GM19328 (cell line): ENCODE measurements at regions not wholly inside any gene's neighbourhood (a gene's known extent, or its start where the extent isn't known, plus 50 kb on each side); places are given as distances from the start of the nearest gene placed in this dataset.

Experiments used
- ATAC-seq: cut with Tn5 transposase; IDR thresholded peaks from one replicate; pipeline ENCODE4 v1.9.1; 2021; ENCODE audit warnings: mild to moderate bottlenecking, moderate library complexity; ENCODE audit not compliant: unreplicated experiment

DNA sequence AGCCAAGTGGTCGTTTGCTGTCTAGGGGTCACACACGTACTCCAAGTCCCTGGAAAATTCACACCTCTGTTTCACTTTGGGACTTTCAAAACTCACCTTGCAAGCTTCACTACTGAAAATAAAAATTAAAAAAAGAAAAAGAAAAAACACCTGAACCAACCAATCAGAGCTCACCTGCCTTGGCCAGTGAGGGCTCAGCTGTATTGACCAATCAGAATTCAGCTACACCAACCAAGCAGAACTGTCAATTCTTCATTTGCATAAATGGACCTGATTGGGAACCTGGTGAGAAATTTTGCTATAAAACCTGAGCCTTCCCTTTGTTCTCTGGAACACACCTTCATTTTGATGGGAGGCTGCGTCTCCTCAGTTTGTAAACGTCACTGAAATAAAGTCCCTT is 176.4 kb downstream of the TTC32 start:
- ATAC-seq = no peak

DNA sequence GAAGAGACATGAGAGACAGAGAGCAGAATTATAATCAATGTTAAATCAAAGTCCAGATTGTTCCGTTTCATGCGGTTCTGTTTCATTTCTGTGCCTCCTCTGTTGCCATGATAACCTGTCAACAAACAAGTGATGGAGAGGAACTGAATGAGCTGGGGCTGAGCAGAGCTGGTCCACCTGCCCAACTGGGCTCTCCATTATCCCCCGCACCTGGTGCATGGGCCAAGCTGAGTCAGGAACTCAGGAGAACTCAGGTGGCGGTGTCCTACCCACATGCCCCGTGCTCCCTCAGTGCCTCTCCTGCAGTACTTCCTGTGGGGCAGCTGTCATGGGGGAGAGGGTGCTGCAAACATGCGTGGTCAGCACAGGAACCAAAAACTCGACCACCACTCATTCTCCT is 178.8 kb downstream of the TTC32 start:
- ATAC-seq = no peak

DNA sequence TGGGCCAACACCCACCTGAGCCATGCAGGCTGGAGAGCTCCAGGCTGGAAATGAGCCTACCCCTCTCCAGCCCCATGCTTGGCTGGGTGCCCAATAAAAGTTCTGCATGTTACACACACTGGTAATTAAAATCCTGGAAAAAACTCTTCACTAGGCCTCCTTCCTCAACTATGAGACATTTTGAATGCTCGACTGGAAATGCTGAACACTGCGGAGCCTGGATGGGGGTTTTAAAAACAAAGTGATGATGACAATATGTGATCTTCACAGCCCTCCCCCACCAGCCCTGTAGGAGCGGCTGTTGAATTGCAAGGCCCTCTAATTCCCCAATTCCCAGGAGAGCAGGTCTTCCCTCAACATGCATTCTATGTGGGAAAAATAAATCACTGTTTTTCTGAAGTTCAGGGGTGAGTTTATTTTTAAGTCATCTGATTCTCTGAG is 179.2 kb downstream of the TTC32 start:
- no peak for ATAC-seq

- no peak for ATAC-seq
Observed at GRCh38 chr2:19720306-19720705, 181.5 kb downstream of the TTC32 start.

- ATAC-seq = no peak
Observed at GRCh38 chr2:19719540-19719939, 182.2 kb downstream of the TTC32 start.

DNA sequence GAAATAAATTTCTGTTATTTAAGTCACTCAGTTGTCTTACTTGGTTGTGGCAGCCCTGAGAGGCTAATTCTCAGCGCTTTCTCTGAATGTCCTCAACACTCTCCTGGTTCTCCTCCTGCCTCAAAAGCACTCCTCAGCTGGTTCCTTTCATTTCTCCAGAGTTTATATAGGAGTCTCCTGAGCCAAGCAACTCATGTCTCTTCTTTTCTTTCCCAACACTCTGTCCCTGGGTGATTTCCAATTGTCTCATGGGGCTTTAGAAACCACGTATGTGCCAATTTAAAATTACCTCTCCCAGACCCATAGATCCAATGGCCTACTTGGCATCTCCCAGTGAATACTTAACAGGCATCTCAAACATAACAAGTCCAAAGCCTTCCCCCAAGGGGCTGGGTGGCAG is 184.3 kb downstream of the TTC32 start:
- ATAC-seq = no peak

DNA sequence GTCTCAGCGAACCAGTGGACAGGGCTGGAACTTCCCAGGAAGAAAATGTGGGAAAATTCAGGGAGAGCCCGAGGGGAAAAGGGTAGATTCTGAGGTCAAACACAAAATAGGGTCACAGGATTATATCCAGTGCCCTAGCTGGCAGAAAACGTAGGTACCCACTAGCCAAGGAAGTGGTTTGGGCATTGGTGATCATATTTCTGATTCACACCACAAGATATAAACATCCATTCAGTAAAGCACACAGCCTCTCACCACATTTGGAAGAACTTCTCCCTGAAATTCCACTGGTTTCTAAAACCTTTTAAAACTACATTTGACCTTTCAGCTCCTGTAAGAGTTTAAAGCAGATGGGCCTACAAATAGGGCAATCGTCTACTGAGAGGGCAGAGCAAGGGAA is 186.9 kb downstream of the TTC32 start:
- ATAC-seq = no peak

GRCh38 chr2:19712850-19713249 is 188.9 kb downstream of the TTC32 start:
- no peak for ATAC-seq

- no peak for ATAC-seq
Observed at GRCh38 chr2:19711470-19712372, 190.1 kb downstream of the TTC32 start.

GRCh38 chr2:19710230-19710629 is 191.6 kb downstream of the TTC32 start:
- ATAC-seq = no peak

- ATAC-seq = no peak
Observed at GRCh38 chr2:19709553-19709952, 192.2 kb downstream of the TTC32 start.

DNA sequence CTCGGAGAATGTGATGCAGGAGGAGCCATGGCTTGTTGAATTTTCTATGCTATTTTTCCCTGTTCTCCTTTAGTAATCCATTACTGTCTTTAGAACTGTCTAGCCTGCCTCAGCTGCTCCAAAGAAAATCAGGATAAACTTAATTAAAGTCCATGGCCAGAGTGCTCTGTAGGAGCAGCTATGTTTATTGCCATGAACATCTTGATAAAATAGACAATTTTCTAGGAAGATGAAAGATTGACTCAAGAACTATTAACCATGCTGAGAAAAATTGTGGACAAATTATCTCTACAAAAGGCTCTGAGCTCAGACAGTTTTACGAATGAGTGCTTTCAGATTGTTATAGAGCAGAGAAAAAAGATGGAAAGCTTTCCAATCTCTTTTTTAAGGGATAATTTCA is 193.0 kb downstream of the TTC32 start:
- no peak for ATAC-seq

DNA sequence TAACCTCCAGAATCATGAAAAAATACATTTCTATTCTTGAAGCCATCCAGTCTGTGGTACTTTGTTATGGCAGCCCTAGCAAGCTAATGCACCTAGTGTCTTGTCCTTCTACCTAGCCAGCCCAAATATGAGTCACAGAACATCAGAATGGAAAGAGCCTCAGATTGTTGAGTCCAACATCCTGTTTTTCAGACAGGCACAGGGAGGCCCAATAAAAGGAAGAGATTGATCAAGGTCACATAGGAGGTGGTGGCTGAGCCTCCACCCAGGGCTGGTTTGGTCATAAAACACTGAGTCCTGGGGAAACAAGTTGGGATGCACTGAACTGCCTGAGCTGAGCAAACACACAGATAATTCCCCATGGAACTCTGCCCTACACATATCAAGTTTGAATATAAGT is 195.5 kb downstream of the TTC32 start:
- ATAC-seq = no peak

DNA sequence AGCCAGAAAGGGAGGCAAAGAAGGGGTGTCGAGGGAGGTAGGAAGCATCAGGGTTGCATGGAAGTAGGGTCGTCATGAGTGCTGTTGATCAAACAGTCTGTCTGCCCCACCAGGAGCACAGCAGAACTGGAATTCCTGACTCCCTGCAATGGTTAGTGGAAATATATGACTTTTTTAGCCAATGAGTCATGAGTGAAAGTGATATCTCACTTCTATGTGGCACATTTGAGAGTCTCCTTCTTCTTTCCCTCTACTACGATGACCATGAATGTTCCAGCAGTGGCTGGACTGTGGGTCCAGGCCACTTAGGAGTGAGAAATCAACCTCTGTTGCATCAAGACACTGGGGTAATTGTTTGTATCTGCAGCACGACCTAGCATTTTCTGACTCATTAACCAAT is 199.5 kb downstream of the TTC32 start:
- no peak for ATAC-seq

- ATAC-seq = no peak
Observed at GRCh38 chr2:19700861-19701585, 200.8 kb downstream of the TTC32 start.

GRCh38 chr2:19697131-19697530 is 204.7 kb downstream of the TTC32 start:
- no peak for ATAC-seq

DNA sequence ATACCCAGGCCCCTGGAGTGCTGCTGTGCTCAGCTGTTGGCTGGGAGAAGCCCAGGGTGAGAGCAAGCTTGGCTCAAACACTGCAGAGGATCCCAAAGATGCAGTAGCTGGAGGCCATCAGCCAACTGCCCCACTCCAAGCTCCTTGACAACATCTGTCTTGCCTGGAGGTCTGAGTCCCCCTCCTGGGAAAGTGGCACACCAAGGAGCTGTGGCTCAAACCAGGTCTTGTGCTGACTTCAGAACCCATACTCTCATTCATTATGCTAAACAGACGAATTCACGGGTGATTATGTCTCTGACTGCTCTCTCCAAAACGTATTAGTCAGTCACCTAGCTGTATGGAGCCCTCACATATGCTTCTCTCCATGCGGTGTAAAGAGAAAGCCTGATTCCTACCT is 206.1 kb downstream of the TTC32 start:
- no peak for ATAC-seq

DNA sequence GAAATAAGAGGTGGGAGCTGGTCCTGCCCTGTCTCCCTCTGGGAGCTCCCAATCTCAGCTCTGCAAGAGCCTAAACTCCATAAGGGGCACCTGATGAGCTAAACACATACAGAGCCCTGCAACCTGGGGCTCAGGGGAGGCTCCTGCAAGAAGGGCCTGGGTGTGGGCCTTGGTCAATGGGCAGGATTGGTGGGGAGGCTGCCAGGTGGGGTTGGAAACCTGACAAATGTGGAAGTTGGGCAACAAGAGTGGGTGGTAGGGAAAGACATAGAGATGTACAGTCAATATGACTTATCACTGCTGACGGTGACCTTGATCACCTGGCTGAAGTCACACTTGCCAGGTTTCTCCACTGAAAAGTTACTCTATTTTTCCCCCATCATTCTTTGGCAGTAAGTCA is 209.9 kb downstream of the TTC32 start:
- ATAC-seq = no peak

DNA sequence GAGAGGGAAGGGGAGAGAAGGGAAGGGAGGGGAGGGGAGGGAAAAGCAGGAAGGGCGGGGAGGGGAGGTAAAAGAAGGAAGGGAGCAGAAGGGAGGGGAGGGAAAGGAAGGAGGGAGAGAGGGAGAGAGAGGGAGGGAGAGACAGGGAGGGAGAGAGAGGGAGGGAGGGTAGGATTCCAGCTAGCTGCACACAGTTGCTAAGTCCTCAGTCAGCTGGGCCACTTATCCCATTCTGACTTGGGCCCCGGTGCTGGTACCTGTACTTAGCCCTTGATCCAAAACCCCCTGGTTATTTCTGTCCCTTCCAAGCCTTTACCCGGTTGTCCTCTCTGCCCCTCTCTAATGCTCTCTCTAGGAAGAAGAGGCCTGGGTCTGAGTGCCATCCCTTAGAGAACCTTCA is 211.4 kb downstream of the TTC32 start:
- ATAC-seq = no peak

- ATAC-seq = no peak
Observed at GRCh38 chr2:19689646-19690168, 212.1 kb downstream of the TTC32 start.

GRCh38 chr2:19688059-19688458 is 213.7 kb downstream of the TTC32 start:
- no peak for ATAC-seq
